ENCODE measurements at regions not wholly inside any gene's neighbourhood (a gene's known extent, or its start where the extent isn't known, plus 50 kb on each side); places are given as distances from the start of the nearest gene placed in this dataset.

DNA sequence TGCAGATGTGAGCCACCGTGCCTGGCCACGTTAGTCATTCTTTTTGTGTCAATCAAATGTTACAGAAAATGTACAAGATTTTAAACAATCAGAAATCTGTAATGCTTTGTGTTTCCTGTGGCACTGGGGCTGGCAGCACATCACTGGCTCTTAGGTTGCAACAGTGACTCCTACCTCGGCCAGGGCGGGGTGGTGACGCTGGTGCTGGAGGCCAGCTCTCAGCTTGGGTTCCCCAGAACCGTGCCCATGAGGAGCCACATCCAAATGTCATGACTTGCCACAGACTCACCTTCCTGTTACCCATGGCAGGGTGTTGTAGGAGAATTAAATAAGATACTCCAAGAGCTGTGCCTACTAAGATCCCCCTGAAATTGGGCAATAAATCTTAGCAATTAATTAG, 161.7 kb downstream of the TEX29 start:
- no peaks in the 10 kb centered on the region for H3K27me3 ChIP-seq (ENCODE audit: insufficient read depth, low read length)
- DNase-seq (ENCODE audit: low read depth) = no peak
- FAIRE-seq = no peak
- peaks cover 4% of the 10 kb centered on the region for H3K9me3 ChIP-seq (ENCODE audit: insufficient read depth, low read depth, low read length)
- H3K36me3 ChIP-seq (ENCODE audit: insufficient read depth, low read length) = no peaks in the 10 kb centered on the region
- H3K79me2 ChIP-seq (ENCODE audit: insufficient read depth, low read length) = no peaks in the 10 kb centered on the region
- H3K4me3 ChIP-seq (ENCODE audit: insufficient read depth, low read depth, low read length) = no peak overlapping the region
- H3K27ac ChIP-seq (ENCODE audit: low read depth, low read length) = no peak overlapping the region
- H3K4me1 ChIP-seq (ENCODE audit: insufficient read depth, low read length) = no peaks in the 10 kb centered on the region
- no peak overlapping the region for H3K9ac ChIP-seq (ENCODE audit: low read length)
- Mint-ChIP-seq H3K36me3 (ENCODE audit: low read depth, unreplicated experiment) (no peaks in the 10 kb centered on the region), H3K4me3 (ENCODE audit: unreplicated experiment) (no peak overlapping the region), H3K9me3 (ENCODE audit: unreplicated experiment) (peaks cover 9% of the 10 kb centered on the region), H3K4me1 (ENCODE audit: low read depth, unreplicated experiment) (no peaks in the 10 kb centered on the region), H3K27ac (ENCODE audit: unreplicated experiment) (no peak overlapping the region), H3K27me3 (ENCODE audit: low read depth, unreplicated experiment) (peaks cover 37% of the 10 kb centered on the region)
- H3K4me2 ChIP-seq (ENCODE audit: low read length) = no peak overlapping the region
- TF ChIP-seq EZH2 (IDR thresholded peaks at IDR 0.05; ENCODE audit: insufficient read depth, low read length) (no peak), CTCF (IDR thresholded peaks at IDR 0.05; ENCODE audit: insufficient read depth, low read depth, low read length) (no peak)
- no peaks in the 10 kb centered on the region for H4K20me1 ChIP-seq (ENCODE audit: insufficient read depth, low read length)
- no peak overlapping the region for H2AFZ ChIP-seq (ENCODE audit: low read depth, low read length)

DNA sequence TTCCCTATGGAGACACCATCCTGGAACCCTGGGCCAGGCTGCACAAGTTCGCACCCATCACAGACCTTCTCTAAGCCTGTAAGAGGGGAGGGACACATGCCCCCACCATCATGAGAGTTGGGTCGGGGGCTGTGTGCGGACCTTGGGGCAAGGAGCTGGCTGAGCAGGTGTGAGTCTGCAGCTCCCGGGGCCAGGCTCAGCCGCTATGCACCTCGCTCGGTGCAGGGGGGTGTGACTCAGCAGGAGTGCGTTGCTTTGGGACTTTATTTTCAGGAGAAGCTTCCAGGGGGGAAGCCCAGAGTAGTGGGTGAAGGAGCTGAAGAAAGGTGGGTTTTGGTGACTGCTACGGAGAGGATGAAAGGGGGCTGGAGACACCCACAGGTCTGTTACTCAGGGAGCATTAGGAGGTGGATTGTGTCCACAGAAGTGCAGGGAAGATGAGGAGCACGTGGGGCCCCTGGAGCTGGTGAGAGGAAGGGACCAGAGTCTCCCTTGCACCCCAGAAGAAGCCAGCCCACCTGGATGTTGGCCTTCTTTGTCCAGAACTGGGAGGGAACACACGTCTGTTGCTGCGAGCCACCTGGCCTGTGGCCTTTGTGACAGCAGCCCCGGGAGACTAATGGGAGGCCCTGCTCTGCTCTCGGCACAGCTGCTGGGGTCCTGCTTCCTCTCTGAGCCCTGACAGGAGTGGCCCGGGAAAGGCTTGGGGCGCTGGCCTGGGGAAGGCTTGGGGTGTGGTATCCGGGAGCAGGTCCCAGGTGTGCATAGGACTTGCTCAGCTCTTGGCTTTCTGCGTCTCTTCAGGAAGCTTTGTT, 162.6 kb downstream of the TEX29 start:
- Histone ChIP-seq H4K20me1 (ENCODE audit: insufficient read depth, low read length) (no peaks in the 10 kb centered on the region), H3K9me3 (ENCODE audit: insufficient read depth, low read depth, low read length) (peaks cover 4% of the 10 kb centered on the region), H2AFZ (ENCODE audit: low read depth, low read length) (no peak overlapping the region), H3K27me3 (ENCODE audit: insufficient read depth, low read length) (no peaks in the 10 kb centered on the region), H3K36me3 (ENCODE audit: insufficient read depth, low read length) (no peaks in the 10 kb centered on the region), H3K4me2 (ENCODE audit: low read length) (no peak overlapping the region), H3K4me3 (ENCODE audit: insufficient read depth, low read depth, low read length) (no peak overlapping the region), H3K27ac (ENCODE audit: low read depth, low read length) (no peak overlapping the region), H3K9ac (ENCODE audit: low read length) (no peak overlapping the region), H3K4me1 (ENCODE audit: insufficient read depth, low read length) (no peaks in the 10 kb centered on the region), H3K79me2 (ENCODE audit: insufficient read depth, low read length) (no peaks in the 10 kb centered on the region)
- Mint-ChIP-seq H3K27me3 (ENCODE audit: low read depth, unreplicated experiment) (peaks cover 39% of the 10 kb centered on the region), H3K36me3 (ENCODE audit: low read depth, unreplicated experiment) (no peaks in the 10 kb centered on the region), H3K9me3 (ENCODE audit: unreplicated experiment) (peaks cover 11% of the 10 kb centered on the region), H3K4me1 (ENCODE audit: low read depth, unreplicated experiment) (no peaks in the 10 kb centered on the region), H3K27ac (ENCODE audit: unreplicated experiment) (no peak overlapping the region), H3K4me3 (ENCODE audit: unreplicated experiment) (no peak overlapping the region)
- DNase-seq (ENCODE audit: low read depth) (no peak), FAIRE-seq (no peak)
- TF ChIP-seq CTCF (IDR thresholded peaks at IDR 0.05; ENCODE audit: insufficient read depth, low read depth, low read length) (no peak), EZH2 (IDR thresholded peaks at IDR 0.05; ENCODE audit: insufficient read depth, low read length) (no peak)

DNA sequence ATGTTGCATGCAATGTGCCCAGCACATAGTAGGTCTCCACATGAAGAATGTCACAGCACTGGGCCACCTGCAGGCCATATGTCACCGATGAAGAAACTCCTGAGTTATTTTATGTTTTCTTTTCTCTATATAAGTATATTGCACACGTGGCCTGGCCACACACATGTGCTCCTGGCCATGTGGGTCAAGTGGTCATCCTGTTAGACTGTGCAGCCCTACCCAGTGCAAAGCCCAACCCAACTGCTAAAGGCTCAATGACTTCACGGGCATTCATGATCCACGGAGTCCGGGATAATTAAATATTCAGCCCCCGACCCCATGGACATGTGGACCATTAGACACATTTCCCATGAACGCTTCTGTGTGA, 163.2 kb downstream of the TEX29 start:
- Histone ChIP-seq H3K36me3 (ENCODE audit: insufficient read depth, low read length) (no peaks in the 10 kb centered on the region), H4K20me1 (ENCODE audit: insufficient read depth, low read length) (no peaks in the 10 kb centered on the region), H3K4me3 (ENCODE audit: insufficient read depth, low read depth, low read length) (no peak overlapping the region), H3K27ac (ENCODE audit: low read depth, low read length) (no peak overlapping the region), H3K4me1 (ENCODE audit: insufficient read depth, low read length) (no peaks in the 10 kb centered on the region), H3K4me2 (ENCODE audit: low read length) (no peak overlapping the region), H2AFZ (ENCODE audit: low read depth, low read length) (no peak overlapping the region), H3K79me2 (ENCODE audit: insufficient read depth, low read length) (no peaks in the 10 kb centered on the region), H3K9me3 (ENCODE audit: insufficient read depth, low read depth, low read length) (peaks cover 4% of the 10 kb centered on the region), H3K9ac (ENCODE audit: low read length) (no peak overlapping the region), H3K27me3 (ENCODE audit: insufficient read depth, low read length) (no peaks in the 10 kb centered on the region)
- peaks cover 11% of the 10 kb centered on the region for H3K9me3 Mint-ChIP-seq (ENCODE audit: unreplicated experiment)
- no peaks in the 10 kb centered on the region for H3K36me3 Mint-ChIP-seq (ENCODE audit: low read depth, unreplicated experiment)
- no peak overlapping the region for H3K4me3 Mint-ChIP-seq (ENCODE audit: unreplicated experiment)
- H3K27ac Mint-ChIP-seq (ENCODE audit: unreplicated experiment) = no peak overlapping the region
- DNase-seq (ENCODE audit: low read depth) (no peak), FAIRE-seq (no peak)
- no peak for TF ChIP-seq EZH2 (IDR thresholded peaks at IDR 0.05; ENCODE audit: insufficient read depth, low read length)
- no peak for TF ChIP-seq CTCF (IDR thresholded peaks at IDR 0.05; ENCODE audit: insufficient read depth, low read depth, low read length)
- peaks cover 44% of the 10 kb centered on the region for H3K27me3 Mint-ChIP-seq (ENCODE audit: low read depth, unreplicated experiment)
- H3K4me1 Mint-ChIP-seq (ENCODE audit: low read depth, unreplicated experiment) = no peaks in the 10 kb centered on the region
